ENCODE measurements at regions not wholly inside any gene's neighbourhood (a gene's known extent, or its start where the extent isn't known, plus 50 kb on each side); places are given as distances from the start of the nearest gene placed in this dataset.

GRCh38 chr4:23040539-23040938, 347.8 kb downstream of the GBA3 start:
- no peaks in the 10 kb centered on the region for H3K9me2 ChIP-seq (replicated peaks; ENCODE audit: low read length)
- DNase-seq = no peak
- no peak overlapping the region for H3K4me3 ChIP-seq (ENCODE audit: low read length)
- no peaks in the 10 kb centered on the region for H3K9me3 ChIP-seq (ENCODE audit: low read length)
- H3K27me3 ChIP-seq (ENCODE audit: low read length) = no peaks in the 10 kb centered on the region
- intact Hi-C loops (cut with micrococcal nuclease) = loop anchor here (5.0 kb wide), 1 partner anchor 73 kb away; no protein-coding TSS in a partner anchor
- no peaks in the 10 kb centered on the region for H4K20me1 ChIP-seq (ENCODE audit: low read length)
- TF ChIP-seq CTCF (conservative IDR thresholded peaks at IDR 0.05; ENCODE audit: low read depth, low read length) = no peak
- TF ChIP-seq EZH2 (IDR thresholded peaks at IDR 0.05; ENCODE audit: low read length, unreplicated experiment) = no peak
- no peak for TF ChIP-seq EZH2phosphoT487 (IDR thresholded peaks at IDR 0.05; ENCODE audit: borderline replicate concordance, low read length)
- H3K4me2 ChIP-seq (ENCODE audit: low read length) = no peak overlapping the region
- ChIA-PET CTCF (no interaction called here), POLR2A (ENCODE audit: unreplicated experiment) (no interaction called here)
- H3K36me3 ChIP-seq (ENCODE audit: low read depth, low read length) = no peaks in the 10 kb centered on the region
- ATAC-seq = no peak
- H3F3A ChIP-seq (ENCODE audit: low read length, unreplicated experiment) = no peaks in the 10 kb centered on the region
- H3K79me2 ChIP-seq (ENCODE audit: low read length) = no peaks in the 10 kb centered on the region
- peaks cover 26% of the 10 kb centered on the region for H3K4me1 ChIP-seq (ENCODE audit: insufficient read depth, low read length)
- H2AFZ ChIP-seq (ENCODE audit: low read length) = no peak overlapping the region
- H3K27ac ChIP-seq (ENCODE audit: low read length) = no peak overlapping the region
- BruUV-seq (replicated peaks) = no TSS peak
- no peak overlapping the region for H3K9ac ChIP-seq (ENCODE audit: low read length)

- H3K4me2 ChIP-seq (ENCODE audit: low read length) = no peak overlapping the region
- H3K9me3 ChIP-seq (ENCODE audit: low read length) = no peaks in the 10 kb centered on the region
- DNase-seq = peak; percentile 43
- no peak overlapping the region for H3K27ac ChIP-seq (ENCODE audit: low read length)
- no peak for TF ChIP-seq EZH2 (IDR thresholded peaks at IDR 0.05; ENCODE audit: low read length, unreplicated experiment)
- TF ChIP-seq CTCF (conservative IDR thresholded peaks at IDR 0.05; ENCODE audit: low read depth, low read length) = no peak
- TF ChIP-seq EZH2phosphoT487 (IDR thresholded peaks at IDR 0.05; ENCODE audit: borderline replicate concordance, low read length) = no peak
- H3K4me3 ChIP-seq (ENCODE audit: low read length) = no peak overlapping the region
- H3K9ac ChIP-seq (ENCODE audit: low read length) = no peak overlapping the region
- no peak overlapping the region for H2AFZ ChIP-seq (ENCODE audit: low read length)
- no TSS peak for BruUV-seq (replicated peaks)
- H3K9me2 ChIP-seq (replicated peaks; ENCODE audit: low read length) = no peaks in the 10 kb centered on the region
- intact Hi-C loops (cut with micrococcal nuclease) = loop anchor here (5.0 kb wide), 1 partner anchor 73 kb away; no protein-coding TSS in a partner anchor
- ChIA-PET CTCF (no interaction called here), POLR2A (ENCODE audit: unreplicated experiment) (no interaction called here)
- H4K20me1 ChIP-seq (ENCODE audit: low read length) = no peaks in the 10 kb centered on the region
- no peaks in the 10 kb centered on the region for H3F3A ChIP-seq (ENCODE audit: low read length, unreplicated experiment)
- peaks cover 26% of the 10 kb centered on the region for H3K4me1 ChIP-seq (ENCODE audit: insufficient read depth, low read length)
- H3K36me3 ChIP-seq (ENCODE audit: low read depth, low read length) = no peaks in the 10 kb centered on the region
- ATAC-seq = peak; percentile 66
- no peaks in the 10 kb centered on the region for H3K79me2 ChIP-seq (ENCODE audit: low read length)
- no peaks in the 10 kb centered on the region for H3K27me3 ChIP-seq (ENCODE audit: low read length)
Observed at GRCh38 chr4:23039818-23040217, 347.1 kb downstream of the GBA3 start.

GRCh38 chr4:23038626-23039491, 346.1 kb downstream of the GBA3 start:
- Histone ChIP-seq H3K4me2 (ENCODE audit: low read length) (no peak overlapping the region), H3K4me3 (ENCODE audit: low read length) (no peak overlapping the region), H3K4me1 (ENCODE audit: insufficient read depth, low read length) (peaks cover 26% of the 10 kb centered on the region), H4K20me1 (ENCODE audit: low read length) (no peaks in the 10 kb centered on the region), H3K79me2 (ENCODE audit: low read length) (no peaks in the 10 kb centered on the region), H3K9ac (ENCODE audit: low read length) (no peak overlapping the region), H2AFZ (ENCODE audit: low read length) (no peak overlapping the region), H3K9me2 (replicated peaks; ENCODE audit: low read length) (no peaks in the 10 kb centered on the region), H3K27ac (ENCODE audit: low read length) (no peak overlapping the region), H3K36me3 (ENCODE audit: low read depth, low read length) (no peaks in the 10 kb centered on the region), H3K27me3 (ENCODE audit: low read length) (no peaks in the 10 kb centered on the region), H3K9me3 (ENCODE audit: low read length) (no peaks in the 10 kb centered on the region), H3F3A (ENCODE audit: low read length, unreplicated experiment) (no peaks in the 10 kb centered on the region)
- no peak for ATAC-seq
- DNase-seq = peak; percentile 8
- CTCF ChIA-PET = no interaction called here
- TF ChIP-seq CTCF (conservative IDR thresholded peaks at IDR 0.05; ENCODE audit: low read depth, low read length) = no peak
- no peak for TF ChIP-seq EZH2phosphoT487 (IDR thresholded peaks at IDR 0.05; ENCODE audit: borderline replicate concordance, low read length)
- no peak for TF ChIP-seq EZH2 (IDR thresholded peaks at IDR 0.05; ENCODE audit: low read length, unreplicated experiment)
- no TSS peak for BruUV-seq (replicated peaks)
- intact Hi-C loops (cut with micrococcal nuclease) = no loop called here
- POLR2A ChIA-PET (ENCODE audit: unreplicated experiment) = no interaction called here

All from PC-3 (cell line).